ENCODE measurements at regions not wholly inside any gene's neighbourhood (a gene's known extent, or its start where the extent isn't known, plus 50 kb on each side); places are given as distances from the start of the nearest gene placed in this dataset.
A peak's percentile ranks its signal among the peaks of the same experiment; 100 is the strongest.

- H3K4me3 ChIP-seq = no peak overlapping the region
- H3K27ac ChIP-seq = no peak overlapping the region
- TF ChIP-seq, protein P1, sequence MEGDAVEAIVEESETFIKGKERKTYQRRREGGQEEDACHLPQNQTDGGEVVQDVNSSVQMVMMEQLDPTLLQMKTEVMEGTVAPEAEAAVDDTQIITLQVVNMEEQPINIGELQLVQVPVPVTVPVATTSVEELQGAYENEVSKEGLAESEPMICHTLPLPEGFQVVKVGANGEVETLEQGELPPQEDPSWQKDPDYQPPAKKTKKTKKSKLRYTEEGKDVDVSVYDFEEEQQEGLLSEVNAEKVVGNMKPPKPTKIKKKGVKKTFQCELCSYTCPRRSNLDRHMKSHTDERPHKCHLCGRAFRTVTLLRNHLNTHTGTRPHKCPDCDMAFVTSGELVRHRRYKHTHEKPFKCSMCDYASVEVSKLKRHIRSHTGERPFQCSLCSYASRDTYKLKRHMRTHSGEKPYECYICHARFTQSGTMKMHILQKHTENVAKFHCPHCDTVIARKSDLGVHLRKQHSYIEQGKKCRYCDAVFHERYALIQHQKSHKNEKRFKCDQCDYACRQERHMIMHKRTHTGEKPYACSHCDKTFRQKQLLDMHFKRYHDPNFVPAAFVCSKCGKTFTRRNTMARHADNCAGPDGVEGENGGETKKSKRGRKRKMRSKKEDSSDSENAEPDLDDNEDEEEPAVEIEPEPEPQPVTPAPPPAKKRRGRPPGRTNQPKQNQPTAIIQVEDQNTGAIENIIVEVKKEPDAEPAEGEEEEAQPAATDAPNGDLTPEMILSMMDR (IDR thresholded peaks at IDR 0.05) = no peak
- no peak for DNase-seq (ENCODE audit: low spot score)
Measured at GRCh38 chr4:24476282-24476681, 108.1 kb downstream of the DHX15 start.

DNA sequence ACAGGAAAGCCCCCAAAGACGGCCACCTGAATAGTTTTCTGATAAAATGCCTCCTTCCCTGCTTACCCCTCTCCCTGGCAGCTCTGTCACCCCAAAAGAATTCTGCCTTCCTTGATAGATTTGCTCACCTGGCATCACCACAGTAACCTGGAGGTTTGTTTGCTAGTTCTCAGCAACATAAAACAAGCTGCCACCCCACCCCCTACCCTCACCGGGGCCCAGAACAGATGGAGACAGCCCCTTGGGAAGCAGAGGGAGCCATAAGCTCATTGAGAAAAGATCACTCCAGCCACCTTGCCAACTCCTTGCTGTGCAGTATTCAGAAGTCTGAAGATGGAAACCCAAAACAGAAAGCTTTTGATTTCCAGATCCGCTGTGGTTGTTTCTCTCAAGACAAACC lies 108.6 kb downstream of the DHX15 start:
- no peak overlapping the region for H3K4me3 ChIP-seq
- H3K27ac ChIP-seq = no peak overlapping the region
- DNase-seq (ENCODE audit: low spot score) = no peak
- TF ChIP-seq, protein P1 (IDR thresholded peaks at IDR 0.05) = no peak

- peak overlapping the region; percentile 23 to 80 for H3K27ac ChIP-seq
- TF ChIP-seq, protein P1 (IDR thresholded peaks at IDR 0.05) = no peak
- peak overlapping the region; percentile 86 for H3K4me3 ChIP-seq
- no peak for DNase-seq (ENCODE audit: low spot score)
Measured at GRCh38 chr4:24473309-24473721, 111.0 kb downstream of the DHX15 start.

DNA sequence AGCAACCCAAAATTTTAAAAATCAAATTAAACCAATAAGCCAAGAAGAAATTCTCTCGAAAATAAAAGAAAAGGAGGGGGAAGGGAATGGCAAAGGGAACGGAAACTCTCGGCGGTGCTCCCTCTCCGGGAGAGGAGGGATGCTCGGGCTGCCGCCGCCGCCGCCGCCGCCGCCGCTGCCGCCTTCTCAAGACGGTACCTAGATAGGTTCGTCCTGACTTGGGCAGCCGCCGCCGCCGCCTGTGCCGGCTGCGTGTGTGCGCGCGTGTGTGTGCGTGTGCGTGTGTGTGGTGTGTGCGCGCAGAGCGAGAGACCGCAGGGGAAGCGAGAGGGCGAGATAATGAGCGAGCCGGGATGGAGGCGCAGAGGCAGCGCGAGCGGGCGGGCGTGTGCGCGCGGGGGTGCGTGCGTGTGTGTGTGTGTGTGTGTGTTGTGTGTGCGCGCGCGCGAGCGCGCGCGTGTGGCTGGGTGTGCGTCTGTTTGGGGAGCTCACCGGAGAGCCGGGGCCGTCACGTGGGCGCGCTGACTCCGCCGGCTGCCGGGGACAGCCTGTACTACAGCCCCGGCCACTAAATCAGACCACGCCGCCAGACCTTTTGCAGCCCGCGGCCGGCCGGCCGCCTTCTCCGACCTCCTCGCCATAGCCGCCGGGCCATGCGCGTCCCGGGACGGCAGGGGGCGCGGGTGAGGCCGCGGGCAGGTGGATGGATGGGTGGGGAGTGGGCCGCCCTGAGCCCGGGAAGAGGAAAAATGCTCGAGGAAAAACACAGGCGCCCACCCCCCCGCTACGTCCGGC lies 111.6 kb downstream of the DHX15 start:
- Histone ChIP-seq H3K27ac (peak overlapping the region; percentile 62 to 80), H3K4me3 (peak overlapping the region; percentile 86)
- peak; percentile 84 for DNase-seq (ENCODE audit: low spot score)
- TF ChIP-seq, protein P1 (IDR thresholded peaks at IDR 0.05) = peak; percentile 49

DNA sequence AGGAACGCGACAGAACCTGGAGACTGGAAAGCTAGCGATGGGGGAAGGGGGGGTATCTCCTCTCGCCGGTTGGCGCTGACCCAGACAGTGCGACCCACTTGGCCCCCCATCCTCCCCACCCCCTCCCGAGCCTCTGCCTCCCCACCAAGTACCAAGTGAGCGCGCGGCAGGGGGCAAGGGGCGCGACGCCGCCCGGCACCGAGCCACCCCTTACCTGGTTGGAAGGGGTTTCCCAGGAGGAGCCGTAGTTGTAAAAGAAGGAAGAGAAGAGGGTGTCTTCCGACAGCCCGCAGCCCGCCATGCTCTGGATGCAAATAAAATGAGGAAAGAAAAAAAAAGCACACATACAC lies 112.2 kb downstream of the DHX15 start:
- Histone ChIP-seq H3K4me3 (peak overlapping the region; percentile 86), H3K27ac (peak overlapping the region in 1 of 2 donors; percentile 62)
- TF ChIP-seq, protein P1 (IDR thresholded peaks at IDR 0.05) = no peak
- no peak for DNase-seq (ENCODE audit: low spot score)

DNA sequence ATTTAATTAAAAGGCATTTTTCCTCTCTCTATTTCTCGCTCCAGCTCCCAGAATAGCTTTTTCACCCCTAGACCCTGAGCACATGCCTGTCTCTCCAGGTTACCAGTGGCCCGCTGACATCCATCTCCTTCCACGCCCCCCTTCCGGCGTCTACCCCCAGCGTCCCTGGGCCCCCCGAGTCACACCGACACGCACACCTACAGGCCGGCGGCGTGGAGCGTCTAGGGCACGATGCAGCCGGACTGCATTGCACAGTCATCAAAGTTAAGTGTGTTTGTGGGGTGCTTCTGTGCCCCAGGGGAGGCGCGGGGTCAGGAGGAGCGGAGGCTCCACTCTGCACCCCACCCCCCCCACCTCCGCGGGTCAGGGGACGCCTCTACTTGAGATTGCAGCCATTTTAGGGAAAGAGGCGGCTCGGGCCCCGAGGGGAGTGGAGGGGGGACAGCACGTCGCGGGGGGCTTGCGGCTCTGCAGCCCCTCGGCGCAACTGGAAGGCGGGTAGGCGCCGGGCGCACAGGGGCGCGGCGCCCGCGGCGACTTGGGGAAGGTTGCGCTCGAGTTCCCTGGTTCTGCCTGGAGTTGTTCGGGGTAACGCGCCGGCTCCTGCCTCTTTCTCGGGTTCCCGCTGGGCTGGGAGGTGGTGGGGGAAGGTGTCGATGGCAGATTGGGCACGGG lies 112.7 kb downstream of the DHX15 start:
- peak overlapping the region; percentile 86 for H3K4me3 ChIP-seq
- TF ChIP-seq, protein P1 (IDR thresholded peaks at IDR 0.05) = no peak
- peak overlapping the region; percentile 0 to 58 for H3K27ac ChIP-seq
- DNase-seq (ENCODE audit: low spot score) = no peak
